Omental fat pad (tissue), 3 donors: ENCODE measurements at regions not wholly inside any gene's neighbourhood (a gene's known extent, or its start where the extent isn't known, plus 50 kb on each side); places are given as distances from the start of the nearest gene placed in this dataset.
"Not testable (repeated sequence)": the region's sequence is repeated elsewhere in the genome, so short reads cannot be mapped to it uniquely, and the experiment has no call there.

ENCODE experiments used
- ATAC-seq: fragments of 150-250 bp; one replicate; pipeline ENCODE4 v1.9.1; 2016; ENCODE audit warnings: mild to moderate bottlenecking, moderate library complexity; ENCODE audit not compliant: low FRiP score
- DNase-seq: peaks from one replicate; pipeline ENCODE4 v3.0.0-alpha.2; 2019; ENCODE audit warnings: low spot score
- TF ChIP-seq, protein P1 (sequence below), 3 donors: fragments of 450-650 bp; IDR thresholded peaks; one replicate each; pipeline ENCODE4 v1.5.1; 2016 to 2017; ENCODE audit warnings: antibody characterized with exemption in 3 of 3, mild to moderate bottlenecking in 3 of 3, moderate library complexity in 2 of 3

DNA sequence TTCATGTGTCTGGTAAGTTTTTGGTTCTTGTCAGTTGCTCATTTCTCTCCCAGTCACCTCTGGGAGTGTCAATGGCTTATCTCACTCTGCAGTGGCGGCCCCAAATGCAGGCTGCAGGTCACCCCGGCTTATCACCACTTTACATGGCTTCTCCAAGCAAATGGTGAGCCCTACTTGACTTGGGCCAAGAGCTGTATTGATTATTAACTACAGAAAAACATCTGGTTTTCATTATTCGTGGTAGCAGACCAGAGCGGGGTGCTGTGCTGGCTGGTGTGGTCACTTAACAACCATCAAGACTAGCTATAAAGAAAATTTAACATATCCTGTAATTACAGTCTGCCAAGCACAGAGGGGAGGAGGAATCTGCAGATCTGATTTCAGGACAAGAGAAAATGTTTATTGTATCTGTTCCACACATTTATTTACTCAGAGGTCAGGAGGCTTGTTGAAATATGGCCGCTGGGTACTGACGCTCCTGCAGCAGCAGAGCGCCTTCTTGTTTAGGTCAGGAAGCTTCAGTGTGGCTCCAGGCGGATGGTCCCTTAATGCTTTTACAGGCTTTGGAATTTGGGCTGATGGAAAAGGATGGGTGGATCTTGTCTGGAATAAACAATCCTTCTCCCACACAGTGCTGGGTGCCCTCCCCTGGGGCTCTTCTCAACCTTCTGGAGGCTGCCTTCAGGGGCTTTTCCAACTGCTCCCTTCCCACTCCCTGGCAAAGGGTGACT lies 87.8 kb downstream of the HLX start:
- TF ChIP-seq, protein P1, sequence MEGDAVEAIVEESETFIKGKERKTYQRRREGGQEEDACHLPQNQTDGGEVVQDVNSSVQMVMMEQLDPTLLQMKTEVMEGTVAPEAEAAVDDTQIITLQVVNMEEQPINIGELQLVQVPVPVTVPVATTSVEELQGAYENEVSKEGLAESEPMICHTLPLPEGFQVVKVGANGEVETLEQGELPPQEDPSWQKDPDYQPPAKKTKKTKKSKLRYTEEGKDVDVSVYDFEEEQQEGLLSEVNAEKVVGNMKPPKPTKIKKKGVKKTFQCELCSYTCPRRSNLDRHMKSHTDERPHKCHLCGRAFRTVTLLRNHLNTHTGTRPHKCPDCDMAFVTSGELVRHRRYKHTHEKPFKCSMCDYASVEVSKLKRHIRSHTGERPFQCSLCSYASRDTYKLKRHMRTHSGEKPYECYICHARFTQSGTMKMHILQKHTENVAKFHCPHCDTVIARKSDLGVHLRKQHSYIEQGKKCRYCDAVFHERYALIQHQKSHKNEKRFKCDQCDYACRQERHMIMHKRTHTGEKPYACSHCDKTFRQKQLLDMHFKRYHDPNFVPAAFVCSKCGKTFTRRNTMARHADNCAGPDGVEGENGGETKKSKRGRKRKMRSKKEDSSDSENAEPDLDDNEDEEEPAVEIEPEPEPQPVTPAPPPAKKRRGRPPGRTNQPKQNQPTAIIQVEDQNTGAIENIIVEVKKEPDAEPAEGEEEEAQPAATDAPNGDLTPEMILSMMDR (IDR thresholded peaks at IDR 0.05): no peak
- ATAC-seq (no peak), DNase-seq (no peak)

DNA sequence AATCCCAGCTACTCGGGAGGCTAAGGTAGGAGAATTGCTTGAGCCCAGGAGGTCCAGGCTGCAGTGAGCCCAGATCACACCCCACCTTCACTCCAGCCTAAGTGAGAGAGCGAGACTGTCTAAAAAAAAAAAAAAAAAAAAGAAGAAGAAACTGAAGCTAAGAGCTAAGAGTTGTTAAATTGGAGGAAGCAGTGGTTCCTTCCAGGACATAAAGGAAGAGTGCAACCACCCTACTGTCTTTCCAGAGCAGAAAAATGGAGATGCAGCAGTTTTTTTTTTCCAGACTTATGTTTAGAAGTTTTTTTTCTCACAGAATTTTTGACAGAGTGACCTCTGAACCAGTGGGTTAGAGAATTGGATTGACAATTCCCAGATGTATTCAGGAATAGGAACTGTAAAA lies 88.7 kb downstream of the HLX start:
- TF ChIP-seq, protein P1 (IDR thresholded peaks at IDR 0.05): no peak
- ATAC-seq: no peak
- no peak for DNase-seq

DNA sequence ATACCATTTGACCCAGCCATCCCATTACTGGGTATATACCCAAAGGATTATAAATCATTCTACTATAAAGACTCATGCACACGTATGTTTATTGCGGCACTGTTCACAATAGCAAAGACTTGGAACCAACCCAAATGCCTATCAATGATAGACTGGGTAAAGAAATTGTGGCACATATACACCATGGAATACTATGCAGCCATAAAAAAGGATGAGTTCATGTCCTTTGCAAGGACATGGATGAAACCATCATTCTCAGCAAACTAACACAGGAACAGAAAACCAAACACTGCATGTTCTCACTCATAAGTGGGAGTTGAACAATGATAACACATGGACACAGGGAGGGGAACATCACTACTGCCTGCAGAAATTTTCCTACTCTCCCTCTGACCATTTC lies 90.0 kb downstream of the HLX start:
- ATAC-seq, DNase-seq: not testable (repeated sequence)

DNA sequence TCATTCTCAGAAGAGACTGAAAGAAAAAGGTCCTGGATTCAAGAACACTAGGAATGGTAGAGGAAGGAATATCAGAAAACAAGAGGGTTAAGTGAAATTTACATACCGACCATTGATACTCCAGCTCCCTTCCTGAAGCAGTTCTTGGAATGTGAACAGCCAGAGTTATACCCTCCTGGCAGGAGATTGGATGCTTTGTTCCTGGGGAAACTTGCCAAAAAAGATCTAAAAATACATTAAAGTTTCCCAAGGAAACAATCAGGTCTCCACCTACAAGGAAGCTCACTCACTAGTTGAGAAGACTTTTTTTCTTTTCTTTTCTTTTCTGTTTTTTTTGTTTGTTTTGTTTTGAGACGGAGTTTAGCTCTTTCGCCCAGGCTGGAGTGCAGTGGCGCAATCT lies 91.1 kb downstream of the HLX start:
- no peak for DNase-seq
- no peak for ATAC-seq
- TF ChIP-seq, protein P1 (IDR thresholded peaks at IDR 0.05): no peak

DNA sequence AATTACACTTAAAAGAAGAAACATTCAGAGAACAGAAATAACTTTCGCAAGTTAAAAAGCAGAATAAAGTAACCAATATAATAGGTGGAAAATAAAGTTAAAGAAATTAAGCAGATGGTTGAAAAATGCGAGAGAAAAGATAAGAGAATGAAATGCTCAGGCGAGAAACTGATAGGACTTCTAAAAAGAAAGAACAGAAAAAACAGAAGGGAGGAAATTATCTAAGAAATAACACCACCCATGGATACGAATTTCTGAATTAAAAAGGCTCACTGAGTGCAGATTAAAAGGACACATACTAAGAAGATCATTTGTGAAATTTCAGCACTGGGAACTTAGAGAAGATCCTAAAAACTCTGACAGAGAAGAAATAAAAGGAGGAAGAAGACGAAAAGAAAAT lies 92.0 kb downstream of the HLX start:
- DNase-seq: no peak
- TF ChIP-seq, protein P1 (IDR thresholded peaks at IDR 0.05): no peak
- ATAC-seq: no peak

DNA sequence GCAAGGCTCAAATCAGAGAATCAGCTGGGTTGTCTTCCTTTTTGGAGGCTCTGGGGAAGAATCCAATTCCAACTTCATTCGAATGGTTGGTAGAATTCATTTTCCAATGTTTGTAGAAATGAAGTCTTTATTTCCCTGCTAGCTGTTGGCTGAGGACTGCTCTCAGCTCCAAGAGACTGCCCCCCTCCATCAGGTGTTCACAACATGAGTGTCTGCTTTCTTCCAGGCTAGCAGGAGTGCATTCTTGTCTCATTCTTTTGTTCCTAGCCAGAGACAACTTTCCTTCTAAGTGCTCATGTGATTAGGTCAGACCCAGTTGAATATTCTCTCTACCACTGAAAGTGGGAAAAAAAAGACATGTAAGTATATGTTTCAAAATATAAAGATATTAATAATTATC lies 95.2 kb downstream of the HLX start:
- DNase-seq: no peak
- ATAC-seq: no peak
- TF ChIP-seq, protein P1 (IDR thresholded peaks at IDR 0.05): no peak

DNA sequence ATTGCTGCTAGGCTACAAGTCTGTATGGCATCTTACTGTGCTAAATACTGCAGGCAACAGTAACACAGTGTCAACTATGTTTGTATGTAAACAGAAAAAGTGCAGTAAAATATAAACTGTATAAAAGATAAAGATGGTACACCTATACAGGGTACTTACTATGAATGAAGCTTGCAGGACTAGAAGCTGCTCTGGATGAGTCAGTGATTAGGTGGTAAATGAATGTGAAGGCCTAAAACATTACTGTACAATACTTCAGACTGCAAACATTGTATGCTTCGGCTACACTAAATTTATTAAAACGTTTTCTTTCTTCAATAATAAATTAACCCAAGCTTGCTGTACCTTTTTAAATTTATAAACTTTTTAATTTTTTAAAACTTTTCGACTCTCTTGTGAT lies 97.1 kb downstream of the HLX start:
- TF ChIP-seq, protein P1 (IDR thresholded peaks at IDR 0.05): no peak
- DNase-seq (no peak), ATAC-seq (no peak)
